ENCODE measurements at regions not wholly inside any gene's neighbourhood (a gene's known extent, or its start where the extent isn't known, plus 50 kb on each side); places are given as distances from the start of the nearest gene placed in this dataset.
A peak's percentile ranks its signal among the peaks of the same experiment; 100 is the strongest.

GRCh38 chr4:123106747-123107146 lies 184.3 kb upstream of the NUDT6 start:
- H3K4me1 ChIP-seq (ENCODE audit: control insufficient read depth, insufficient read depth, low read depth, low read length): peaks cover 1% of the 10 kb centered on the region
- H3K79me1 ChIP-seq (replicated peaks; ENCODE audit: low read length, poor library complexity, severe bottlenecking): peaks cover 5% of the 10 kb centered on the region
- H3K9me3 ChIP-seq (ENCODE audit: control insufficient read depth, low read length): no peaks in the 10 kb centered on the region
- H3K4ac ChIP-seq (ENCODE audit: low read depth in 1 of 2, low read length in 2 of 2): no peak overlapping the region
- H4K91ac ChIP-seq (ENCODE audit: low read length): peak overlapping the region; percentile 30
- H3K4me3 ChIP-seq (ENCODE audit: insufficient read depth in 1 of 2, low read depth in 1 of 2, low read length in 2 of 2): no peak overlapping the region
- peak overlapping the region in 1 of 2 experiments; percentile 22 for H3K14ac ChIP-seq (ENCODE audit: low read length in 2 of 2)
- H2AK5ac ChIP-seq (ENCODE audit: low read length, severe bottlenecking): no peak overlapping the region
- H3K36me3 ChIP-seq (ENCODE audit: control insufficient read depth in 1 of 2, insufficient read depth in 2 of 2, low read depth in 1 of 2, low read length in 2 of 2): peaks cover 0 to 14% of the 10 kb centered on the region in 2 experiments
- no peak overlapping the region for H2BK120ac ChIP-seq (ENCODE audit: low read depth, low read length)
- no peak overlapping the region for H3K27ac ChIP-seq (ENCODE audit: low read length, poor library complexity, severe bottlenecking)
- peak overlapping the region; percentile 3 to 23 for H3K18ac ChIP-seq (ENCODE audit: low read depth in 1 of 2, low read length in 2 of 2)
- no peaks in the 10 kb centered on the region for H3K27me3 ChIP-seq (ENCODE audit: control insufficient read depth in 1 of 2, insufficient read depth in 1 of 2, low read length in 2 of 2)
- no peak overlapping the region for H2BK5ac ChIP-seq (ENCODE audit: low read depth, low read length, poor library complexity, severe bottlenecking)
- H3K4me2 ChIP-seq (ENCODE audit: low read length, poor library complexity, severe bottlenecking): no peak overlapping the region
- H4K8ac ChIP-seq (ENCODE audit: low read length): no peak overlapping the region
- no peak overlapping the region for H2BK15ac ChIP-seq (ENCODE audit: low read depth, poor library complexity, severe bottlenecking)
- H3K9ac ChIP-seq (ENCODE audit: low read length): no peak overlapping the region
- H2AFZ ChIP-seq (ENCODE audit: low read depth, low read length): no peak overlapping the region
- 98% methylated on average over 8 of the region's 8 CpGs for WGBS
- DNase-seq: no peak
- H2BK12ac ChIP-seq (ENCODE audit: low read length in 2 of 2): peak overlapping the region; percentile 19 to 44
- peak overlapping the region in 1 of 2 experiments; percentile 2 for H3K23ac ChIP-seq (ENCODE audit: low read length in 2 of 2)

DNA sequence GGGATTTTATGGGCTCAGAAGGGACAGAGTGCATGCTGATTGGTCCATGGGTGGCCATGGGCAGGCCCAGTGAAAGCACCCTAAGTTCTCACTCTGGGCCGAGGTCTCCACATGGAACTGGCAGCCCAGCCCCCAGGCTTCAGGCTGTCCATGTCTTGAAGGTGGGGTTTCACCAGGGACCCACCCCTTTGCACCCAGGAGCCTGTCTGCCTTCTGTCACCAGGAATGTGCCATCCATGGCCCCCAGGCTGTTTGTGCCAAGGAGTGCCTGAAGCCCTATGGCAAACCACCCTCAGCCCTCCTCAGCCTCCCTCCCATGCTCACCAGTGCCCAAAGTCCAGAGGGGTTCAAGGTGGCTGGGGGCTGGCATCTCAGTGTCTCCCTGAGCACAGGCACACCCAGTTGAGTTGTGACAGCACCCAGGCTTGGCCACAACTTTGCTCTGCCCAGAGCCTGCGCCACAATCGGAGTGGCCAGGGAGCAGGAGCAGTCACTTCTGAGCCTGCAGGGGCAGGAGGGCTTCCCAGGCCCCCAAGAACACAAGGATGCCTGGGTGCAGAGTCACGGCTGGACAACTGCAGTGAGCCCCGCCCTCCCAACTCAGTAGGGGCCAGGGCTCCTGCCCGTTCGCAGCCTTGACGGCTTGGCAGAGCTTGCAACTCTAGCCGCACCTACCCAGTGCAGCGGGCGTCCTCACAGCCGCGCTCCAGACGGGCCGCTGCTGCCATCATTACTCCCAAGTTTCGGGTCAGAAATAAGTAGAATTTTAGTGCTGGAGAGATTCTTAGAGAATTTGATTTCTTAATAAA lies 185.3 kb upstream of the NUDT6 start:
- peak overlapping the region; percentile 15 to 17 for H3K4ac ChIP-seq (ENCODE audit: low read depth in 1 of 2, low read length in 2 of 2)
- H3K4me1 ChIP-seq (ENCODE audit: control insufficient read depth, insufficient read depth, low read depth, low read length): peaks cover 1% of the 10 kb centered on the region
- no peak overlapping the region for H2BK5ac ChIP-seq (ENCODE audit: low read depth, low read length, poor library complexity, severe bottlenecking)
- H3K79me1 ChIP-seq (replicated peaks; ENCODE audit: low read length, poor library complexity, severe bottlenecking): peaks cover 5% of the 10 kb centered on the region
- H3K23ac ChIP-seq (ENCODE audit: low read length in 2 of 2): peak overlapping the region in 1 of 2 experiments; percentile 5
- H2BK15ac ChIP-seq (ENCODE audit: low read depth, poor library complexity, severe bottlenecking): no peak overlapping the region
- peak overlapping the region; percentile 90 for H4K91ac ChIP-seq (ENCODE audit: low read length)
- no peaks in the 10 kb centered on the region for H3K27me3 ChIP-seq (ENCODE audit: control insufficient read depth in 1 of 2, insufficient read depth in 1 of 2, low read length in 2 of 2)
- H3K14ac ChIP-seq (ENCODE audit: low read length in 2 of 2): peak overlapping the region in 1 of 2 experiments; percentile 87
- H3K9me3 ChIP-seq (ENCODE audit: control insufficient read depth, low read length): no peaks in the 10 kb centered on the region
- H3K4me2 ChIP-seq (ENCODE audit: low read length, poor library complexity, severe bottlenecking): no peak overlapping the region
- 97% methylated on average over 11 of the region's 16 CpGs for WGBS
- peaks cover 0 to 14% of the 10 kb centered on the region in 2 experiments for H3K36me3 ChIP-seq (ENCODE audit: control insufficient read depth in 1 of 2, insufficient read depth in 2 of 2, low read depth in 1 of 2, low read length in 2 of 2)
- H4K8ac ChIP-seq (ENCODE audit: low read length): peak overlapping the region; percentile 90
- no peak for DNase-seq
- no peak overlapping the region for H3K27ac ChIP-seq (ENCODE audit: low read length, poor library complexity, severe bottlenecking)
- H2BK120ac ChIP-seq (ENCODE audit: low read depth, low read length): peak overlapping the region; percentile 5
- H3K4me3 ChIP-seq (ENCODE audit: insufficient read depth in 1 of 2, low read depth in 1 of 2, low read length in 2 of 2): no peak overlapping the region
- H3K9ac ChIP-seq (ENCODE audit: low read length): no peak overlapping the region
- peak overlapping the region; percentile 21 for H2AK5ac ChIP-seq (ENCODE audit: low read length, severe bottlenecking)
- peak overlapping the region; percentile 66 to 91 for H3K18ac ChIP-seq (ENCODE audit: low read depth in 1 of 2, low read length in 2 of 2)
- H2BK12ac ChIP-seq (ENCODE audit: low read length in 2 of 2): peak overlapping the region; percentile 60 to 98
- H2AFZ ChIP-seq (ENCODE audit: low read depth, low read length): no peak overlapping the region

- Histone ChIP-seq H3K27me3 (ENCODE audit: control insufficient read depth in 1 of 2, insufficient read depth in 1 of 2, low read length in 2 of 2) (no peaks in the 10 kb centered on the region), H3K4me3 (ENCODE audit: insufficient read depth in 1 of 2, low read depth in 1 of 2, low read length in 2 of 2) (no peak overlapping the region), H3K14ac (ENCODE audit: low read length in 2 of 2) (no peak overlapping the region), H3K4me1 (ENCODE audit: control insufficient read depth, insufficient read depth, low read depth, low read length) (peaks cover 1% of the 10 kb centered on the region), H4K8ac (ENCODE audit: low read length) (no peak overlapping the region), H3K9me3 (ENCODE audit: control insufficient read depth, low read length) (peaks cover 3% of the 10 kb centered on the region), H2BK120ac (ENCODE audit: low read depth, low read length) (no peak overlapping the region), H2AFZ (ENCODE audit: low read depth, low read length) (no peak overlapping the region), H3K27ac (ENCODE audit: low read length, poor library complexity, severe bottlenecking) (no peak overlapping the region), H3K79me1 (replicated peaks; ENCODE audit: low read length, poor library complexity, severe bottlenecking) (peaks cover 5% of the 10 kb centered on the region), H3K18ac (ENCODE audit: low read depth in 1 of 2, low read length in 2 of 2) (no peak overlapping the region), H3K23ac (ENCODE audit: low read length in 2 of 2) (no peak overlapping the region), H2AK5ac (ENCODE audit: low read length, severe bottlenecking) (no peak overlapping the region), H4K91ac (ENCODE audit: low read length) (no peak overlapping the region), H2BK12ac (ENCODE audit: low read length in 2 of 2) (no peak overlapping the region), H3K4ac (ENCODE audit: low read depth in 1 of 2, low read length in 2 of 2) (no peak overlapping the region), H3K36me3 (ENCODE audit: control insufficient read depth in 1 of 2, insufficient read depth in 2 of 2, low read depth in 1 of 2, low read length in 2 of 2) (peaks cover 0 to 17% of the 10 kb centered on the region in 2 experiments), H2BK5ac (ENCODE audit: low read depth, low read length, poor library complexity, severe bottlenecking) (no peak overlapping the region), H2BK15ac (ENCODE audit: low read depth, poor library complexity, severe bottlenecking) (no peak overlapping the region), H3K9ac (ENCODE audit: low read length) (no peak overlapping the region), H3K4me2 (ENCODE audit: low read length, poor library complexity, severe bottlenecking) (no peak overlapping the region)
- no peak for DNase-seq
- WGBS: 100% methylated on average over 1 of the region's 2 CpGs
Measured at GRCh38 chr4:123109139-123109538, 186.7 kb upstream of the NUDT6 start.

GRCh38 chr4:123110147-123110546 lies 187.8 kb upstream of the NUDT6 start:
- WGBS: no CpG with 5 or more reads among the region's 1 CpG
- Histone ChIP-seq H3K79me1 (replicated peaks; ENCODE audit: low read length, poor library complexity, severe bottlenecking) (peaks cover 8% of the 10 kb centered on the region), H4K91ac (ENCODE audit: low read length) (no peak overlapping the region), H3K4ac (ENCODE audit: low read depth in 1 of 2, low read length in 2 of 2) (no peak overlapping the region), H3K4me3 (ENCODE audit: insufficient read depth in 1 of 2, low read depth in 1 of 2, low read length in 2 of 2) (no peak overlapping the region), H2BK5ac (ENCODE audit: low read depth, low read length, poor library complexity, severe bottlenecking) (no peak overlapping the region), H3K4me2 (ENCODE audit: low read length, poor library complexity, severe bottlenecking) (no peak overlapping the region), H2AK5ac (ENCODE audit: low read length, severe bottlenecking) (no peak overlapping the region), H3K18ac (ENCODE audit: low read depth in 1 of 2, low read length in 2 of 2) (no peak overlapping the region), H3K27me3 (ENCODE audit: control insufficient read depth in 1 of 2, insufficient read depth in 1 of 2, low read length in 2 of 2) (no peaks in the 10 kb centered on the region), H2BK12ac (ENCODE audit: low read length in 2 of 2) (no peak overlapping the region), H2AFZ (ENCODE audit: low read depth, low read length) (no peak overlapping the region), H3K27ac (ENCODE audit: low read length, poor library complexity, severe bottlenecking) (no peak overlapping the region), H3K4me1 (ENCODE audit: control insufficient read depth, insufficient read depth, low read depth, low read length) (peaks cover 1% of the 10 kb centered on the region), H3K9ac (ENCODE audit: low read length) (no peak overlapping the region), H4K8ac (ENCODE audit: low read length) (no peak overlapping the region), H2BK15ac (ENCODE audit: low read depth, poor library complexity, severe bottlenecking) (no peak overlapping the region), H3K14ac (ENCODE audit: low read length in 2 of 2) (no peak overlapping the region), H3K36me3 (ENCODE audit: control insufficient read depth in 1 of 2, insufficient read depth in 2 of 2, low read depth in 1 of 2, low read length in 2 of 2) (peaks cover 0 to 27% of the 10 kb centered on the region in 2 experiments), H3K9me3 (ENCODE audit: control insufficient read depth, low read length) (peaks cover 5% of the 10 kb centered on the region), H2BK120ac (ENCODE audit: low read depth, low read length) (no peak overlapping the region), H3K23ac (ENCODE audit: low read length in 2 of 2) (no peak overlapping the region)
- peak; percentile 17 for DNase-seq
